ENCODE measurements at regions not wholly inside any gene's neighbourhood (a gene's known extent, or its start where the extent isn't known, plus 50 kb on each side); places are given as distances from the start of the nearest gene placed in this dataset.

DNA sequence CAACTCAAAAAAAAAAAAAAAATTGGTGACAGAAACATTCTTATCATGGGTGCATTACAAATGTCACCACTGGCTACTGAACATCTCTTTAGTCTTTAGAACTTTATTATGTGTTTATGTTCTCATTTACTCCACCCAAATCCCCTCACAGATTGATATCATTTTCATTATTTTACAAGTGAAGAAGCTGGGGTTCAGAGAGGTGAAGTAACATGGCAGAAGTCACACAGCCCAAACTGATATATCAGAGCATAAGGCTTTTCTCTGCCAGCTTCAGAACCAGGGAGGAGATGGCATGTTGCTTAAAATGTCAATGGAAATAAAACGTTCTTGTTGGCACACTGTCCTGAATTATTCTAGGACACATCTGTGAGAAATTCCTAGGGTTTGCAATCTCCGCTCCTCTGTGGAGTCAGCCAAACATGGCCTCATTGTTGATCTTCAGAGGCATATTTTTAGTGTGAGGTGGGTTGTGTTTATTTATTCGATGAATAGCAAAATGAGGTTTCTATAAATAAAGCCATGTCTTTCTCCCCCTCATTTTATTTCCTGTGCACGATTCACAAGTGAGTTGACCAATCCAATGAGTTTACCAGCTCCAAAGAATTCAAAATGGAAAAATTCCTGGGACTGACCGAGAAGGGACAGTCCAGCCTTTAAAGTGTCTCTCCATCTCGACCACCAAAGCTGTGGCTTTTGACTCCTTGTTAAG, 72.9 kb upstream of the ANO1 start:
- DNase-seq = no peak

DNA sequence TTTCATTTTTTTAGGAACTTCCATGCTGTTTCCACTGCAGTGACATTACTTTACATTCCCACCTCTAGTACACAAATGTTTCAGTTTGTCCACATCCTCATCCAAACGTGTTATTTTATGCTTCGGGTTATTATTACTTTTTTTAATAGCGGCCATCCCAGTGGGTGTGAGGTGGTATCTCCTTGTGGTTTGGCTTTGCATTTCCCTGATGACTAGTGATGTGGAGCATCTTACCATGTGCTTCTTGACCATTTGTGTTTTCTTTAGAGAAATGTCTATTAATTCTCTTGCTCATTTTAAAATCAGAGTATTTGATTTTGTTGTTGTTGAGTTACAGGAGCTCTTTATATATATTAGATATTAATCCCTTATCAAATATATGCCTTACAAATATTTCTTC, 70.3 kb upstream of the ANO1 start:
- DNase-seq = no peak

DNA sequence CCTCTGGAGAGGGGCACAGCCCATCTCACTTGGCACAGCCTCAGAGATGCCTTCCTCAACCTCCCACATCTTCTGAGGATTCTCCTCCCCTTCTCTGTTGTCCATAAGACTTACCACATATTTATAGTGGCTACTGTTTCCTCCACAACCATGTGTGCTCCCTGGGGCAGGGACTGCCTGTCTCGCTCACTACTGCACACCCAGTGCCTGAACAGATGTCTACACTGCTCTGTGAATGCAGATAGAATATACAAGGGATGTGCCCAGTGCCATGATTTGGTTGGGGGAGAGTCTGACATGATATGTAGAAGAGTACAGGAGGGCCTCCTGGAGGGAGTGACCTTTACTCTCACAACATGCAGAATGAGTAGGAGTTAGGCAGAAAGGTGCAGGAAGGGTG, 67.3 kb upstream of the ANO1 start:
- DNase-seq = no peak

DNA sequence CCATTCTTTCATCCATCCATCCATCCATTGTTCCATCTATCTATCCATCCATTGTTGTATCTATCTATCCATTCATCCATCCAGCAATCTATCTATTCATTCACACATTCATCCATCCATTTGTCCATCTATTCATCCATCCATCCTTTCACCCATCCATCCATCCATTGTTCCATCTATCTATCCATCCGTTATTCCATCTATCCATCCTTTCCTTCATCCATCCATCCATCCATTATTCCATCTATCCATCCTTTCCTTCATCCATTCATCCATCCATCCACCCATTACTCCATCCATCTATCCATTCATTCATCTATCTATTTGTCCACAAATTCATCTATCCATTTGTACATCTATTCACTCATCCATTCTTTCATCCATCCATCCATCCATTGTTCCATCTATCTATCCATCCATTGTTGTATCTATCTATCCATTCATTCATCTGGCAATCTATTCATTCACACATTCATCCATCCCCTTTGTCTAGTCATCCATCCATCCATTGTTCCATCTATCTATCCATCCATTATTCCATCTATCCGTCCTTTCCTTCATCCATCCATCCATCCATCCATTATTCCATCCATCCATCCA, 65.9 kb upstream of the ANO1 start:
- DNase-seq = no peak

DNA sequence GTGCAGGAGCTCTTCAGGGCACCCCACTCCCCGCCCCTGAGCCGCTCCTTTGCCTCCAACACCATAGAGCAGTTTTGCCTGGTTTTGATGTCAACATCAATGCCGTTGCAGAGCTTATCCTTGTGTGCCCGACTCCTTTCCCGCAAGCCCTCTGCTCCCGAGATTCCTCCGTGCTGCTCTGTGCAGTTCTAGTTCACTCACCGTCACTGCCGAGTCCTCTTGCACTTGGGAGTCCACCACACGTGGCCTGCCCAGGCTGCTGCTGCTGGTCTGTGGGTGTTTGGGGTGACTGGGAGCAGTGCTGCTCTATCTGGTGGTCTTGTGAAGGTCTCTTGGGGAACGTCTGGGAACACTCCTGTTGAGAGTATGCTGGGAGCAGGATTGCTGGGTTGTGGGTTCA, 63.8 kb upstream of the ANO1 start:
- no peak for DNase-seq

DNA sequence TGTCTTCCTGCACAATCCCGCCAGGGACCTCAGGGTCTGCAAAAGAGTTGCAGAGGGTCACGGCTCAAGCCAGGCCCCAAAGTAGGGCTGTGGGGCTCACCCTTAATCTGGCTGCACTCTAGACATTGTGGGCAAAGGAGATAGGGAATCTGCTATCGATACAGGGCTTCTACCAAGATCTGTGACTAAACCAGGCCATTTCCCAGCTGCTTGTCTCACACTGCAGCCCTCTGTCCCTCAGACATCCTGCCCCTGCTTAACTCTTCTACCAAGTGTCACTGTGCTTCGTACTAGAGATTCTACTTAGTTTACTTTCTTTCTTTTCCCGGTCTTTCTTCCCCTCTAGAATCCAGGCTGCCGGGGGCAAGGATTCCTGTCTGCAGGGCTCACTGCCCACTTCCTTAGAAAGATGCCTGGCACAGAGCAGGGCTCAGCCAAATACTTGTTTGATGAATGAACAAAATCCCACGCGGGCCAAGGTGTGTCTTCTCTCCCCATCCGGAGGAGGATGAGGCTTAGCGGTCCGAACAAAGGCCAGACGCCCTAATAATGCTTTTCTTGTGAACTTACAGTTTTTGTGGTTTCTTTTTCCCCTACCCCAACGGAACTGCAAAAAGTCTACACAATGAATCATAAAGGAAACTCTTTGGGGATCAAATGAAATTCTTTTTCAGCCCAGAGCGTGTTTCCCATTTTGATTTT, 61.3 kb upstream of the ANO1 start:
- DNase-seq = no peak

DNA sequence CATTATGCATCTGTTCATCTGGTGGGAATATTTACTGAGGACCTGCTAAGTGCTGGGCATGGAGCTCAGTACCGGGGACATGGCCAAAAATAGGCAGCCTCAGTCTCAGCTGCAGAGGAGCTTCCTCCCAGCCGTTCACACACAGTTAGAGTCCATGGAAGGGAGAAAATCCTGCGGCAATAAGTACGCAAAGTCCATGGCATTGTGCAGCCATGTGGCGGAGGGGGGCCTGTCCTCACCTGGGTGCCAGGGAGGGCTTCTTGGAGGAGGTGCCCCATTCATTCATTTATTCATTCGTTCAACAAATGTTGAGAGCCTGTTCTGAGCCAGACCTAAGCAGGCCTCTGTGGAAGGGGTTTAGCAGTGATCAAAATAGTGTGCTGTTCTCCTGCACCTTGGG, 59.3 kb upstream of the ANO1 start:
- DNase-seq = no peak

DNA sequence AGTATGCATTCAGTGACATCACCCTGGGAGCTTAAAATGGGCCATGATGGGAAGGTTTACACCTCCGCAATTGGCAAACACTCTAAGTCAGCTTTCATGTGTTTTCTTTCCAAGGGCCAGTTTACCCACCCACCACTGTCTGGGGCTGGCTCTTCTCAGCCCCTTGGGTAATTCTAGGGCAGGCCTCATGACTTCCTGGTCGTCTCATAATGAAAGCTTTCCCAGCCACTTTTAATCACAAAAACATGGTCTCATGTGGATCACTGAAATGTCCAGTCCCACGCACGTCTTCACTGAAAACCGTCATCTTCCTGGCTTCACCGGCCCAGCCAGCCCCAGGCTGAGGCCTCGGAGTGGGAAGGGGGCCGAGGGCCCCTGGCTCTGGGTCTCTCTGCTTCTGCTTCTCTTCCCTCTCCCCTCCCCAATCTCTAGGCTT, 58.5 kb upstream of the ANO1 start:
- DNase-seq = no peak

DNA sequence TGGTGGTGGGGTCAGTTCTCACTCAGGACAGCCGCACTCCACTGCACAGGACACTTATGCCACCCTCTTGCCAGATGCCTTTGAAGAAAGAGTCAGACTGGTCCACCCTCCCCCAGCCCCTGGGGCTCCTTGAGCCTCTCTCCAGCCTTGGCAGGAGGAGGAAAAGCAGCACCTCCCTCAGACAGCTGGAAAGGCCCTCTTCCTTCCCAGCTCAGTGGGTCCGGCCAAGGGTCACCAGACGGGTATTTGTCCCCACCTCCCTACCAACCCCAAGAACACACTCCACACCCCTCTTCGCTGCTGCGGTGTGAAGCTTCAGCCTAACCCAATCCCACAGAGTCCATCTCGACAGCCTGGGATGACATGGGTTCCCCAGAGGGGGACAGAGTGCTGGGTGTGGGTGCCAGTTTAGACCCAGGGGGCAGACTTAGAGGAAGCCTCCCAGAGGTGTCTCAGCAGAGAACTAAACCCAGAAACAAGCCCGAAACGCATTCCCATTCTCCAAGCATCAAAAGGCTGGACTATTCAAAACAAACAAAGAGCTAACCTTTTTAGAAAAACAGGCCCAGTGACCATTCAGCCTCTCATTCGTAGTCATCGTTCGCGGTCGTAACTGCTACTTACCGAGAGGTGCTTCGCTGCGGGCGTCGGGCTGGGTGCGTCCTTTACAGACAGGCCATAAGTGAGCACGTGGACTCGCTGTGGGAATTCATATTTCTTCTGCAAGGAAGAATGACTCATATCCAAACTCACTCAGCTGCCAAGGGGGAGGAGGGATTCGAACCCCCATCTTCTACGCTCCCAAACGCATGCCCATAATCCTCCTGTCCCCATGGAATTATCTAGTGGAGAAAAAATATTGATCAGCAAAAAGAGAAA, 57.5 kb upstream of the ANO1 start:
- no peak for DNase-seq

DNA sequence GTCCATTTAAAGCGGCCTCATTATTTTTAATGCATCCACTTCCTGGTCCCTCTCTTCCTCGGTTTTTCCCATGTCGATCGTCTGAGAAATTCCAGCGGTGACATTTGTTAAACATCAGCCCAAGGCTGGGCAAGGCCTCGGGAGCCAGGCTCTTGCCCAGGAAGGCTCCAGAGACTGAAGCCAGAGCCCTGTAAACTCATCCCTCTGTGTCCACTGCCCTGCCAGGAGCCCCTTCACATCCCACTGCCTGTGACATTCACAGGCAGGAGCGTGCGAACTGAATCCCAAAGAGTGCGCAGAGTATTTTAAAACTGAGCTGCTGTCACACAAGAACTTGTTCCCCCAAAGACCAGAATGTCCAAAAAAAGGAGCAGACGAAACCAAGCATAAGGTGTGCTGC, 56.5 kb upstream of the ANO1 start:
- no peak for DNase-seq

DNA sequence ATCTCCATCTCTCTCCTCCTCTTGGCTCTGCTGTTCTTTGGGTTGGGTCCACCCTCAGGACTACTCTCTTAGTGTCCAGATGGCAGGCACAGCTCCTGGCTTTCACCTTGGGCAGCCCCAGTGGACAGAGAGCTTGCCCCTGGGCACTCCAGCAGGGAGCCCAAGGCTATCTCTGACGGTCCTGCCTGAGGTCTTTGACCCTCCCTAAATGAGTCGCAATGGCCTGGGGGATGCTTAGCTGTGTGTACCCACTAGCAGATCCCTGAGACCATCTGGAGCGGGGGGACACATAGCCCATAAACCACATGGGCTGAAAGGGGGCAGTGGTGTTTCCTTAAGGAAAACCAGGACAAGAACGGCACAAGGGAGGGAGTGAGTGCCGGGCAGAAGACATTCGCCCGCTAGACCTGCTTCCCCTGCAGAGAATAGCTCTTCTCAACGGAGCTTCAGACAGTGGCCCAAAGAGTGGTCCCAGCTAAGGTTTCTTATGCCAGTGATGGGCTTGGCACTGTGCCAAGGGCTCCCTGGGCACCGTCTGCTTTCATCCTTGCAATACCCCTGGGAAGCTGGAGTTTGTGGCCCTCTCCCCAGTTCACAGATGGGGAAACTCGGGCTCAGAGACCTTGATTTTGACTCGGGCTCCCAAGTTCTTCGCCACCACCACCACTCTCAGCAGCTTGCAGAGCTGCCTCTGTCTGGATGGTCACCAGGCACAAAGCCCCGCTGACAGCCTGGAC, 53.9 kb upstream of the ANO1 start:
- no peak for DNase-seq

DNA sequence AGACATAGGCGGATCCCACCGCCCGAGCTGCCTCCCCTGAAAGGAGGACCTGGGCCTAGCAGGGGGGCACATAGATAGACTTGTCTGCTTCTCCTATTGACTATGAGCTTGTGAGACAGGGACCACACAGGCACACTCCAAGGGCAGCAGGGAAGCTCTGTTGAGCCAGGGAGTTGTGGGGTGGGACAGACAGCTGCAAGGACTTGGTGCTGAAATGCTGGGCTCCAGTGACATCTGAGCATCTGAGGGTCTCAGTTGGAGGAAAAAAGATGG, 53.4 kb upstream of the ANO1 start:
- no peak for DNase-seq

DNA sequence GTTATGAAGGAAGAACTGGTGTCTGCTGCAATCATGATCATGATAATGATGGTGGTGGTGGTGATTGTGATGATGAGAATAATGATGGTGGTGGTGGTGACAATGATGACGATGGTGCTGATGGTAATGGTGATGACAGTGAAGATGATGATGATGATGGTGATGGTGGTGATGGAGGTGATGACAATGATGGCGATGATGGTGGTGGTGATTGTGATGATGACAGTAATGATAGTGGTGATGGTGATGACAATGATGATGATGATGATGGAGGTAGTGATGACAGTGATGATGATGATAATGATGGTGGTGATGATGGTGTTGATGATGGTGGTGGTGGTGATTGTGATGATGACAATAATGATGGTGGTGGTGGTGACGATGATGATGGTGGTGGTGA, 52.8 kb upstream of the ANO1 start:
- no peak for DNase-seq

DNA sequence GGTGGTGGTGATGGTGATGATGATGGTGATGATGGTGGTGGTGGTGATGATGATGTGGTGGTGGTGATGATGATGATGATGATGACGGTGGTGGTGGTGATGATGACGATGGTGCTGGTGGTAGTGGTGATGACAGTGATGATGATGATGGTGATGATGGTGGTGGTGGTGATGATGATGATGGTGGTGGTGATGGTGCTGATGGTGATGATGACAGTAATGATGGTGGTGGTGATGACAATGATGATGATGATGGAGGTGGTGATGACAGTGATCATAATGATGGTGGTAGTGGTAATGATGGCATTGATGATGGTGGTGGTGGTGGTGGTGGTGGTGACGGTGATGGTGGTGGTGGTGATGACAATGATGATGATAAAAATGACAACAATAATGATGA, 52.1 kb upstream of the ANO1 start:
- DNase-seq = no peak

DNA sequence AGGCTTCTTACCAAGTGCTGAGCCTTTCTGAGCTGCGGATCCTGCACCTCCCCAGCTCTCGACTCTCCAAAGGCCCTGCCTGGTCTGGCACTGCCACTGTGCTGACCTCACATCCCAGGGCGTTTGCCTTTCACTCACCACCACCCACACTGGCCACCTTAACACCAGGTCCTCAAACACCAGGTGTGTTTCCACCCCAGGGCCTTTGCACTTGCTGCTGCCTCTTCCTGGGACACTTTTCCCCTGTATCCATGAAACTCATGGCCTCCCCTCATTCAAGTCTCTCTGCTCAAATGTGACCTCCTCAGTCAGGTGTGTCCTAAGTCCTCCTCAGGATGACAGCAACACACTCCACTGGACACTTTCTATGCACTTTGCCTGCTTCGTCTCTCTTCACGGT, 51.4 kb upstream of the ANO1 start:
- no peak for DNase-seq

DNA sequence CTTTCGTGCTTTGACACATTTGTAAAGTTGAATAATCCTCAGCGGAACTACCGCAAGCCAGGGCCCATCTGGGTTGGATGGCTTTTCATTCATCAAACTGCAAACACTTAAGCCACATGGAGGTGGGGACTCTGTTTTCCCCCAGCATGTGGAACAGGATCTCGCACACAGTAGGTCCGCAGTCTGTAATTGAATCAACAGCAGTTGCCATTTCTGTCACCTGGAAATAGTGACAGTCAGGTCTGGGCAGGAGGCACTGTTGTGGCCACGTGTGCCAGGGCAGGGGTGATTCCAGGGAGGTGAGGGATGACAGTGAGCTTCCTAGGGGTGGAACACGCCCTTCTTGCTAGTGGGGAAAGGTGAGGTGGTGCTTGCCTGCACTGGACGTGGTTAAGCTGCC, 50.7 kb upstream of the ANO1 start:
- DNase-seq = no peak

DNA sequence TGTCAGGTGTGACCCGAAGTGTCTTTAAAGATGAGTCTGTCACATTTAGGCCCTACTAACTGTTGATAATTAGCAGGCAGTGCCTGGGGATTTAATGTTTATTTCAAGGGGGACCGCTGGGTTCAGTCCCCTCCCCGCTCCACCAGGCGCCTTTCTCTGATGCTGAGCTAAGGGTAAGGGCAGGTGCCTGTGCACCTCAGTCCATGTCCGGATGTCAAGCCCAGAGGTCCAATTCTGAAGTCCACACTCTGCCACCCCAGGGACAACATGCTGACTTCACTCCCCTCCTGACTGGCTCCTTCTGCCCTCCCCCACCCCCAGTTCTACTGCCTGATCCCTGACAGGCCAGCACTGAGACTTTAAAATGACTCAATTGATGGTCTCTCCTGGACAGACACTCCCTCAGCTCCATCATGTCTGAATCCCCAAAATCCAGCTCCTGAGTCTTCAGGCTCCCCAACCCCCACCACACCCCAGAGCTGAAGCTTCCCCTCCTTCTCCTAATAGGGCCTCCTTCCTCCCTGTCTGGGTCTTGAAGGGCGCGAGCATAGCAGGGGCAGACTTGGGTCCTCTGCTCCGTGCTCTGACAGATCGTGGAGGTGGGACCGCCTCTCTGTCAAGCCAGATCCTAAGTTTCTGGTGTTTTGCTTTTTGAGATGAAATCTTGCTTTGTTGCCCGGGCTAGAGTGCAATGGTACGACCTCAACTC, 49.8 kb upstream of the ANO1 start:
- no peak for DNase-seq

All from activated effector memory CD4-positive, alpha-beta T cell treated with Interleukin-2 at 50 U/mL for 16 hours (primary cell).